NCI-H2107 (cell line): ENCODE measurements at regions not wholly inside any gene's neighbourhood (a gene's known extent, or its start where the extent isn't known, plus 50 kb on each side); places are given as distances from the start of the nearest gene placed in this dataset.

Source experiments
- DNase-seq: peaks from one replicate; lab custom pipeline; 2025; lab: John Stamatoyannopoulos, UW

DNA sequence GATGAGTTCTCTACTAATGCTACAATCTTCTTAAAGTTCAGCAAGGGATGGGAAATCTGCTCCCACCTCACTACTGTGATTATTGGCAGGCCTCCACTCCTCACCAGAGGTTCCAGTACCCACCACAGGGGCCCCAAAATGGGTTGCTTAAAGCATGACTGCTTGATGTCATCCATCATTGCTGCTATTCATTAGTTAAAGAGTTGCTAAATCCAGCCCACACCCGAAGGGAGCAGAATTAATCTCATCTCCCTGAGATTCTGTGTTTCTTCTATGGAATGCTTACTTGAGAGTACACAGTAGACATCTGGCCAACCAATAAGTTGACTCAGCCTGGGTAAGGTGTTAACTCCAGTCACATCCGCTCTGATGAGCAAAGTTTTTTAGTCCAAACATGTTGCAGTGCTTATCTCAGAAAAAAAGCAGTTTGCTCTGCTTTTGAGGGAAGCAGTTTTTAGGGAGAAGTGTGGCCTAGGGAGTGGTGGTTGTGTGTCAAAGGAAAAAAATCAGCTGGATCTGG, 690.2 kb upstream of the POU3F3 start:
- no peak for DNase-seq

- DNase-seq: no peak
Observed at GRCh38 chr2:104164721-104165252, 689.1 kb upstream of the POU3F3 start.

- DNase-seq: no peak
Observed at GRCh38 chr2:104177179-104177578, 676.7 kb upstream of the POU3F3 start.

GRCh38 chr2:104179644-104180043, 674.3 kb upstream of the POU3F3 start:
- no peak for DNase-seq

- no peak for DNase-seq
Observed at GRCh38 chr2:104200533-104201168, 653.3 kb upstream of the POU3F3 start.

- no peak for DNase-seq
Observed at GRCh38 chr2:104213758-104214157, 640.2 kb upstream of the POU3F3 start.

DNA sequence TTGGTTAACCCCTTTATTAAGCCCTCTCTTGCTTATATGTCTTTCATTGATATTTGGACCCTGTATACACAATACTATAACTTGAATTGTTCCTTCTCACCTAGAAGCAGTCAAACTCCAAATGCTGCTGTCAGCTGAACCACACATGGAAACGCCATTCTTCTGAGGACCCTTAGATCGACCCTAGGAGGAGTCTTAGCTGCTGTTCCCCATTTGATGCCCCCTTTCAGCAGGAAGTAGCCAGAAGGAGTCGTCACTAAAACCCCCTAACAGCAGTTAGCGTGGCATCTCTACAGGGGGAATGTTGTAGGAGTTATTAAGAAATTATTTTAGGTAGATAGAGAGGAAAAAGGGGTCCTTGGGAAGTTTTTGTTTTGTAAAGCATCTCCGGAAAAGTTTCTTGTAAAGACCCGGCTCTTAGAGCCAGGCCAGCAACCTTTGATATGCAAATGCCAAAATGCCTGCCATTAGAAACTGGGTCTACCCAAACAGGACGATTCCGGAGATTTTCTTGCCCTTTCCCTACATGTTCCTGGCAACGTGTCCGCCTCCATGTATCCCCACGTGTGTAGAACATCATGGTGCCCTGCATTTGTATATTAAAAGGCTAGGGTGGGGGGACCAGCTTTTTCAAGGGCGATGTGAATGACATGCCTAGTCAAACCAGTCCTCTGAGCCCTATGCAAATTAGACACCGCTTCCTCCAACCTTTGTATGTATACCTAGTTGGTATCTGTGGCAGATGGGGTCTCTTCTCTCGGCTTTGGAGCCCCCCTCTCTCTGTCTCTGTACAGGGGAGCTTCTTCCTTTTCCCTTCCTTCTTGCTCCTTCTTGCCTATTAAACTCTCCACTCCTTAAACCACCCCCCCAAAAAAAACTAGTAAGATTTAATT, 638.4 kb upstream of the POU3F3 start:
- no peak for DNase-seq

- no peak for DNase-seq
Observed at GRCh38 chr2:104233591-104233990, 620.3 kb upstream of the POU3F3 start.

- DNase-seq: no peak
Observed at GRCh38 chr2:104236491-104236890, 617.4 kb upstream of the POU3F3 start.

DNA sequence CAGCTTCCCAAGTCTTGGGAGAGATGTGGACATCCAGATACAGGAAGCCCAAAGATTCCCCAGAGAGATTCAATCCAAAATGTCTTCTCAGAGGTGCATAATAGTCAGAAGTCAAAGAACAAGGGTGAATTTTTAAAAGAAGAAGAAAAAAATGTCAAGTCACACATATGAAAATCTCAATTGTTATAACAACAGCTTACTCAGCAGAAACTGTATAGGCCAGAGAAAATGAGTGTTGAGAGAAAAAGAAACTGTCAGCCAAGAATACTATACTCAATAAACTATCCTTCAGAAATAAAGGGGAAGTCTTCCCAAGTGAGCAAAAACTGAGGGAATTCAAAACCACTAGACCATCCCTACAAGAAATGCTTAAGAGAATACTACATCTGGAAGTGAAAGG, 612.9 kb upstream of the POU3F3 start:
- DNase-seq: no peak

- DNase-seq: no peak
Observed at GRCh38 chr2:104249629-104250028, 604.3 kb upstream of the POU3F3 start.

- DNase-seq: no peak
Observed at GRCh38 chr2:104250635-104251034, 603.3 kb upstream of the POU3F3 start.

- DNase-seq: no peak
Observed at GRCh38 chr2:104254017-104254416, 599.9 kb upstream of the POU3F3 start.

DNA sequence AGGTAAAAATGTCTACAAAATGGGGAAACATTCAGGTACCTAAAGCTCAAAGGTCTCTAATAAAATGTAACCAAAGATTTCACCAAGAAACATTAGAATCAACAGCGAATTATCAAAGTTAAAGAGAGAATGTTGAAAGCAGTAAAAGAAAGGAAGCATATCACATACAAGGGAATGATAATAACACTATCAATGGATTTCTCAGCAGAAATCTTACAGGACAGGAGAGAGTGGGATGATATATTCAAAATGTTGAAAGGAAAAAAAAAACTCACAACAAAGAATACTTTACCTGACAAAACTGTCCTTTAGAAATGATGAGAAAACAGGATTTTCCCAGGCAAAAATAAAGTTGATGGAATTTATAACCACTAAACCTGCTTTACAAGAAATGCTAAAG, 591.2 kb upstream of the POU3F3 start:
- DNase-seq: no peak

GRCh38 chr2:104279646-104280045, 574.3 kb upstream of the POU3F3 start:
- DNase-seq: no peak

GRCh38 chr2:104280216-104280615, 573.7 kb upstream of the POU3F3 start:
- DNase-seq: no peak

DNA sequence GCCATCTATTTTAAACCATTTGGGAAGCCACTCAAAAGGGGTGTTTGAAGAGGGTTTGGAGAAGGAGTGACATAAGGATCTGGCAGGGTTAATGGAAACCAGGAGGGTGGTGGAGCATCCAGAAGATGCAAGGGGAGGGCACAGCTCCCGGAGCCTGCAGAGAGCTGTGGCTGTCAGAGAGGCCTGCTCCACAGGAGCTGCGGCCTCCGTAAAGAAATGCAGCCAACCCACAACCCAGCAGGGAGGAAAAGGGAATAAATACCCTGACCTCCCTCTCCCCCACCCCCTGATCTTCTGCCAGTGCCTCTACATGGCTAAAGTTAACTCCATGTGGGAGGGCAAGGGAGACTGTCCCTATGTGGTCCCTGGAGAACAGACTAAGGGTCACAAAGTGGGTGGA, 567.1 kb upstream of the POU3F3 start:
- no peak for DNase-seq

DNA sequence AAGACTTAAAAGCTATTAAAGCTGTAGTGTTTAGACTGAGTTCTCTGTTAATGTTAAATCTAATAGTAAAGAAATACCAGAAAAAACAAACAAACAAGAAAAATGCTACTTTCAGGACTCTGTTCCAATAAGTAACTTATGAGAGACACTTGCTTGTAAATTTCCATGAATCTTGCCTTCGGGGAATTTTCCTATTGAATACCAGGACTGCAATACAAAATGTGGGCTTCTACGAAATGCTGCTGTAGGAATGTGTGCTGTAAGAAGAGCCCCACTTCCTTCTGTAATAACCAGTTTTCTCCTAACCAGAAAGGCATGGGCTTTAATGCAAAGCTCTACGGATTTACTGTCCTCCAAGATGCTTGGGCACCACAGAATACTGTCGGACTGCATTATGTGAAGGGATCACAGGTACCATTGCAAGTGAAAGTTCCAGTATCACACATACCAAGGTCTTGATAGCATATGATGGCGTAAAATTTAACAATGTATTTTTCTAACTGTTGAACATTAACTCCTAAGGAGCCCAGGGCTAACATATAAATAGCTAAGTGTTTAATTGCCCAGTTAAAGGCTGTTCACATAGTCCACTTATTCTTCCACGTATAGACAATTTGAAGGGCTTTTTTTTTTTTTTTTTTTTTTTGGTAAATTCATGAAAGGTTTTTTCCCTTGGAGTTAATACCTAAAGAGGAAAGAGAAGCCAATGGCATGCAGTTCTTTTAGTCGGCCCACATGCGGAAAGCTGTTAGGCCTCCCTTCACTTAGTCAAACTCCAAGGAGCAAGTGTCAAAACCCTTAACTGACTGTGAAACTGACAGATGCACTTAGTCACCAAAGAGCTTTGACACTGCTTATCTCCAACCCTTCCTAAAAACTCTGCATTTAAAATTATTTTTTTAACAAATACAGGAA, 564.0 kb upstream of the POU3F3 start:
- no peak for DNase-seq

DNA sequence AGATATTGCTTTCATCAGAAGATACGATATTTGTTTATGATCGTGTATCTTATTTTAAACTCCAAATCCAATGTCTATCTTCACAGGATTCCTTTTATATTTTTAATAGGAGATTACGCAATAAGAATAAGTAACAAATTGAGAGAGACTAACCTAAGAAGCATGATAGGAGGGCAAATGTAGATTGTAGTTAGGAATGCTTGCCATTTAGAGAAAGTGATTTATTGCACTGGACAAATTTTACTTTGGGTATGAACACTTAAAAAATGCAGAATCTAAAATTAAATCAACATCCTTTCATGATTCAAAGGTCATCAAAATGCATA, 563.4 kb upstream of the POU3F3 start:
- no peak for DNase-seq

GRCh38 chr2:104312684-104313083, 541.2 kb upstream of the POU3F3 start:
- DNase-seq: no peak

- DNase-seq: no peak
Observed at GRCh38 chr2:104318001-104318665, 535.8 kb upstream of the POU3F3 start.
